ENCODE measurements at regions not wholly inside any gene's neighbourhood (a gene's known extent, or its start where the extent isn't known, plus 50 kb on each side); places are given as distances from the start of the nearest gene placed in this dataset.
"Not testable (repeated sequence)": the region's sequence is repeated elsewhere in the genome, so short reads cannot be mapped to it uniquely, and the experiment has no call there.

- DNase-seq = not testable (repeated sequence)
Observed at GRCh38 chr4:67412153-67412712, 133.1 kb downstream of the CENPC start.

- no peak for DNase-seq
Observed at GRCh38 chr4:67403342-67403741, 142.0 kb downstream of the CENPC start.

DNA sequence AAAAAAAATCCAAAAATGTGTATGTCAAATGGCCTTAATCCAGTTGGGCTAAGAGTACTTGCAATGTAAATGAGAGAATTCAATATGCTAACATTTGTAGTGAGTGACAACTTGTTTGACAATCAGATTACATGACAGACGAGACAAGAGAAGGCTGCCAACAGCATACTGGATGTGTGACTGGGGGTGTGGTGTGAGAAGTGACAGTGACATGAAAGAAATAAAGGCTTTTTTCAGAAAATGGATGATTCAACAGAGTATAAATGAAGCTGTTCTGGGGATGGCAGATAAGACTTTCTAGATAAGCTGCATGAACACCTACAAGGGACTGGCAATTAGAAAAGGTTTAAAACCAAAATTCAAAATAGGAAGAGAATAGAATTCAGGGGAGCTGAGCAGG, 143.4 kb downstream of the CENPC start:
- DNase-seq = no peak

DNA sequence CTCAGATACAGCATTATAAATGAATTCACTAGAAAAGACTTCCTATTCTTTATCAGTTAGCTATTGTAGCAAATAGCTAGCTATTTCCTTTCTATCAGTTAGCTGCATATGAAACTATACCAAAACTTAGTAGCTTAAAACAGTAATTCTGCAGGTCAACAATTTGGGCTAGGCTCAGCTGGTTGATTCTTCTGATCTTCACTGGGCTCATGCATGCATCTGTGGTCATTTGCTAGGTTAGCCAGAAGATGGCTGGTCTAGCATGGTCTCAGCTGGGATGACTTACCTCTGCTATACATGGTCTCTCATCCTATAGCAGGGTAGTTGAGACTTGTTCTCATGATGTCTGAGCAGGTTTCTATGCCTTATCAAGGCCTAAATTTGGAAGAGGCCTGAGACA, 147.4 kb downstream of the CENPC start:
- DNase-seq = no peak

GRCh38 chr4:67397031-67397430, 148.3 kb downstream of the CENPC start:
- no peak for DNase-seq

- DNase-seq = no peak
Observed at GRCh38 chr4:67396008-67396407, 149.3 kb downstream of the CENPC start.

GRCh38 chr4:67394879-67395278, 150.4 kb downstream of the CENPC start:
- no peak for DNase-seq

- peak; percentile 20 for DNase-seq
Observed at GRCh38 chr4:67393699-67394281, 151.5 kb downstream of the CENPC start.

DNA sequence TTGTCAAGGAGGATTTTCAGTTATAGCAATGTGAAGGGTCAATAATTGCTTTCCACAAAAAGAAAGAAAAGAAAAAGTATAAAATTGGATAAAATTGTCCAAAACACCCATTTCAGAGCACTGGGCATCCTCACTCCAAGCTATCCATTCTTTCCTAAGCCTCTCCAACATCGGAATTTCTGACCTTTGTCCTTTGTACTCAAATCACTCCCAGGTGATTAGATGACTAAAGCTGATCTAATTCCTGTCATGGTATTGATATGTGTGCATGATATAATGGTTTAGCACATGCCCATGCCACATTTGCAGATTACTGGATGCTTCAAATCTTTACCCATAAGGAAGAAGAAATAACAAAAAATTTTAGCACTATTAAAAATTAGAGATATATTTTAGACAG, 152.3 kb downstream of the CENPC start:
- no peak for DNase-seq

DNA sequence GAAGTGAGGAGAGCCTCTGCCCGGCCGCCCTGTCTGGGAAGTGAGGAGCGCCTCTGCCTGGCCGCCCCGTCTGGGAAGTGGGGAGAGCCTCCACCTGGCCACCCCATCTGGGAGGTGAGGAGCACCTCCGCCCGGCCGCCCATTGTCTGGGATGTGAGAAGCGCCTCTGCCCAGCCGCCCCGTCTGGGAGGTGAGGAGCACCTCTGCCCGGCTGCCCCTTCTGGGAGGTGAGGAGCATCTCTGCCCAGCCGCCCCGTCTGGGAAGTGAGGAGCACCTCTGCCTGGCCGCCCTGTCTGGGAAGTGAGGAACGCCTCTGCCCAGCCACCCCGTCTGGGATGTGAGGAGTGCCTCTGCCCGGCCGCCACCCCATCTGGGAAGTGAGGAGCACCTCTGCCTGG, 163.9 kb downstream of the CENPC start:
- DNase-seq = not testable (repeated sequence)

GRCh38 chr4:67380702-67381405, 164.4 kb downstream of the CENPC start:
- not testable (repeated sequence) for DNase-seq

DNA sequence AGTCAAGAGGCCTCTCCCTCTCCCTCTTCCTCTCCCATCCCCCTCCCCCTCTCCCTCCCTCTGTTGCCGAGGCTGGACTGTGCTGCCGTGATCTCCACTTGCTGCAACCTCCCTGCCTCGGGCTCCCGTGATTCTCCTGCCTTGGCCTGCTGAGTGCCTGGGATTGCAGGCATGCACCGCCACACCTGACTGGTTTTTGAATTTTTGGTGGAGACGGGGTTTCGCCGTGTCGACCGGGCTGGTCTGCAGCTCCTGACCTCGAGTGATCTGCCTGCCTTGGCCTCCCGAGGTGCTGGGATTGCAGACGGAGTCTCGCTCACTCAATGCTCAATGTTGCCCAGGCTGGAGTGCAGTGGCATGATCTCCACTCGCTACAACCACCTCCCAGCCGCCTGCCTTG, 165.1 kb downstream of the CENPC start:
- no peak for DNase-seq

GRCh38 chr4:67375291-67375690, 170.0 kb downstream of the CENPC start:
- no peak for DNase-seq

GRCh38 chr4:67371615-67372014, 173.7 kb downstream of the CENPC start:
- DNase-seq = no peak

DNA sequence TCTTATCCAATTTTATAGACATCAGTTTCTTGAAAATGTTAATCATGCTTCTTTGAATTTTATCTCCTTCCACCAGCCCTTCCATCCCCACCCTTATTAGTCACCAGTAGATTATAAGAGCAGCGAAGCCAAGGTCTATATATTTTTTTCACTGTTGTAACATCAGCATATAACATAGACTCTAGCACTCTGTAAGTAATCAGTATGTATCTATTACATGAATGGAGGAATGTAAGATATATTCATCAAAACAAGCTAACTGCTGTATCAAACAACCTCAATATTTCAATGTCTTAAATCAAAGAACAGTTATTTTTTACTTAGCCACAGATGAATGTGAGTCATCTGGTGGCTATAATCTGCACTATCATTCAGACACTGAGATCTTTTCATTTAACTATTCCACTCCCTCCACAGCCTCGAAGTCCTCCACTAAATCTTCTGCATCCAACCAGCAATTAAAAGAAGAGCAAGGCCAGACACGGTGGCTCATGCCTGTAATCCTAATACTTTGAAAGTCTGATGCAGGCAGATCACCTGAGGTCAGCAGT, 178.9 kb downstream of the CENPC start:
- no peak for DNase-seq

DNA sequence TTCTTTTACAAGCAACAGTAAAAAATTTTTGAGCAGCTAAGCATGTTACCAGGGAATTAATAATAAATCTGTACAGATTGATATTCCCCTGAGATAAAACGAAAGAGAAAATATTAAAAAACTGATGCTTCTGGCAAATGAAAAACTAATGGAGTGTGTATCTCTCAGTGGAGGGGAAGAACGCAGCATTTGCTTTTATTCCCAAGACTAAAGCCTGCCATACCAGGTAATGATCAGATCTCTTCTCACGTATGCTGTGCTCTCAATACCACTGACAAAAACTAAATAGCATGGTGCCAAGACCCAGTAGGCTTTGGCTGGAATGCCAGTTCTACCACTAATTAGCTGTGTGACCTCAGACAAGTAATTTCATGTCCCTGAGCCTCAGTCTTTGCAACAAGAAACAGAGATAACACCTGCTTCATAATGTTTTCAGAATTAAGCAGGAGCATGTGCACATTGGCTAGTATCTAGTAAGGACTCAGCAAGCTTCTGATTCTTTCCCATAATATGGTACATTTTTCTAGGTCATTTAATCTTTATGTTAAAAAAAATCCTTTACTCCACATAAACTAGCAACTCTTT, 179.6 kb downstream of the CENPC start:
- DNase-seq = peak; percentile 8

DNA sequence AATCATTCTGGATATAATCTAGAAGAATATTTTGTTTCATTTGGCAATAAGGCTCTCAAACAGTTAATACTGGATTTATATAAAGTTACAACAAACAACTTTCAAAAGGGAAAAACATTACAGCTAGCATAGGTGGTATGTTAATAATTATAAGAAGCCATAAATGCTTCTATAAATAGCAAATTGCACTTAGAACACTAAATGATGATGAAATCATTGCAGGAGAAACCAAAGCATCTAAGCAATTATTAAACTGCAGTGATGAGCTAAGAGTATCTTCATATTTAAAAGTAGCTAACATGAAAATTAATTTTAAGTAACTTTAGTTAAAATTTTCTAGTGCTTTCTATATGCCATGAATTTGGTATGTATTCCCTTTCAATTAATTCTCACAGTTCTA, 189.5 kb downstream of the CENPC start:
- no peak for DNase-seq

DNA sequence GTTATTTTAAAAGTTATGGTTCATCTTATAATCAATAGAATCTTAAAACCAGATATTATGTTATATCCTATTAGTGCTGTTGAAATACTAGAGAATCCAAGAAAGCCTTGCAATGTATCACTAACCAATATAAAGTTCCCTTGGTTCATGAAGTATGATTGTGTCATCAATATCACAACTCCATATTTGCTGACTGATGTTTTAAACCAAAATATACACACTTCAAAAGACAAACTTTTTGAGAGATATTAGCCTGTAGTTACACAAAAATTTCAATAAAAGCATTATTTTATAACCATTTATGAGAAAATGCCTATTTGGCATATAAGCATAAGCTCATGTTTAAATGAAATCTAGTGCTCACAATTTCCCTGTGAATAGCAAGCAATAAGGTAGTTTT, 198.6 kb downstream of the CENPC start:
- no peak for DNase-seq

- no peak for DNase-seq
Observed at GRCh38 chr4:67344594-67345380, 200.5 kb downstream of the CENPC start.

DNA sequence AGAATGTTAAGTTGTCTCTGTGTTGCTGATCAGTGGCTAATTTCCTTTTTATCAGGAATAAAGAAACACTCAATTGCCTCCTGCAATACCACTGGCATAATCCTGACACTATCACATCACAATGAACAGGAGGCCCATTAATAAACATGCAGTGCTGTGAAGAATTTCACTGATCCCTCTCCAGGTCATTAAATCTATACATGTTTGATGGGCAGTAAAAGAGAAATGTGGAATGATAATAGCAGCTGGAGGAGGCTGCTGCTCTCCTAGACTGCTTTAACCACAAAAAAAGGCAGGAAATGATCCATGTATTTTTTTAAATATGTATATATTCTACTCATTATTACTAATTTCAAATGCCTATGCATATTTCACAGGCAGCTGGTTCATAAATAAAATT, 202.1 kb downstream of the CENPC start:
- no peak for DNase-seq

DNA sequence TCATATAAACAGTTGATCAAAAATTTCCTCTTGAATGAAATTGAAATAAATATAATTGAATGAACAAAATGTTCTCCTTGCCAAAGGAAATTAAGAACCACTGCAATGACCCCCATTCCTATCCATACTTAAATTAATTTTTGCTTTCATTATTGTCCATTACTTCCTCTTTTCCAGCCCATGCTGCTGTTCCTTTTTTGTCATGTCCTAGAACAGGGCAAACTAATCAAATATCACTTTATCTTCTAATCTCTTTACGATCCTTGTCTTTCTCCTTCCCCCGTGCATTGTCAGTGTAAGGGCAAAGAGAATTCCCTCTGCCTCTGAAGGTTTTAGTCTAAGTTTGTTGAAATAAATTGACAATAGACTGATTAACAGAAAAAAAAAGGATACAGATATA, 203.0 kb downstream of the CENPC start:
- DNase-seq = no peak

DNA sequence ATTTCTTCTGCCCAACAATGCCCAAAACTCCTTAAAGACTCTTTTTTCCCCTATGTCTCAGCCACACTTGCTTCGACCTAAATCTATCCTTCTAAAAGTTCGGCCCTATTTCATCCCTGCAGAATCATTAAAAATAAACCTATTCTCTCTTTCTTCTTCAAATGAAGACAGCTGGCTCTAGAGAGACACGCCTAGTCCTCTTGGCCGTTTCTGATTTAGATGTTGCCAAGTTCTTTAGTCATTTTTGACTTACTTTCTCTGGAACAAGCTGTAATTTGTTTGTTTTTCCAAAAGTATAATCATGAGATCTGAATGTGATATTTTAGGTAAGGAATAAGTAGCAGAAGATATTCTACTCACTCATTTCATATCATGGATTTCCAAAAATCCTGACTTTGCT, 211.6 kb downstream of the CENPC start:
- no peak for DNase-seq

GRCh38 chr4:67332627-67333026, 212.7 kb downstream of the CENPC start:
- no peak for DNase-seq
